ENCODE measurements at regions not wholly inside any gene's neighbourhood (a gene's known extent, or its start where the extent isn't known, plus 50 kb on each side); places are given as distances from the start of the nearest gene placed in this dataset.

- DNase-seq (no peak), ATAC-seq (no peak)
- no peaks in the 10 kb centered on the region for H3K36me3 ChIP-seq
- in situ Hi-C loops (cut with MboI; ENCODE audit: low sequenced_read_pairs in 4 of 4) = no loop called here
- H3K9me3 ChIP-seq = no peaks in the 10 kb centered on the region
- no peak overlapping the region for H3K27ac ChIP-seq
- H3K4me3 ChIP-seq = no peak overlapping the region
- H3K27me3 ChIP-seq = no peaks in the 10 kb centered on the region
- H3K4me1 ChIP-seq = no peaks in the 10 kb centered on the region
- TF ChIP-seq POLR2A (IDR thresholded peaks at IDR 0.05) = no peak
- TF ChIP-seq, protein P1, sequence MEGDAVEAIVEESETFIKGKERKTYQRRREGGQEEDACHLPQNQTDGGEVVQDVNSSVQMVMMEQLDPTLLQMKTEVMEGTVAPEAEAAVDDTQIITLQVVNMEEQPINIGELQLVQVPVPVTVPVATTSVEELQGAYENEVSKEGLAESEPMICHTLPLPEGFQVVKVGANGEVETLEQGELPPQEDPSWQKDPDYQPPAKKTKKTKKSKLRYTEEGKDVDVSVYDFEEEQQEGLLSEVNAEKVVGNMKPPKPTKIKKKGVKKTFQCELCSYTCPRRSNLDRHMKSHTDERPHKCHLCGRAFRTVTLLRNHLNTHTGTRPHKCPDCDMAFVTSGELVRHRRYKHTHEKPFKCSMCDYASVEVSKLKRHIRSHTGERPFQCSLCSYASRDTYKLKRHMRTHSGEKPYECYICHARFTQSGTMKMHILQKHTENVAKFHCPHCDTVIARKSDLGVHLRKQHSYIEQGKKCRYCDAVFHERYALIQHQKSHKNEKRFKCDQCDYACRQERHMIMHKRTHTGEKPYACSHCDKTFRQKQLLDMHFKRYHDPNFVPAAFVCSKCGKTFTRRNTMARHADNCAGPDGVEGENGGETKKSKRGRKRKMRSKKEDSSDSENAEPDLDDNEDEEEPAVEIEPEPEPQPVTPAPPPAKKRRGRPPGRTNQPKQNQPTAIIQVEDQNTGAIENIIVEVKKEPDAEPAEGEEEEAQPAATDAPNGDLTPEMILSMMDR (IDR thresholded peaks at IDR 0.05 in 4 of 5, conservative IDR thresholded peaks at IDR 0.05 in 1 of 5) = no peak
- intact Hi-C loops (cut with DNase I; ENCODE audit: low total_unique reads) = no loop called here
Measured at GRCh38 chr11:91876746-91877145, 347.9 kb upstream of the FAT3 start.

DNA sequence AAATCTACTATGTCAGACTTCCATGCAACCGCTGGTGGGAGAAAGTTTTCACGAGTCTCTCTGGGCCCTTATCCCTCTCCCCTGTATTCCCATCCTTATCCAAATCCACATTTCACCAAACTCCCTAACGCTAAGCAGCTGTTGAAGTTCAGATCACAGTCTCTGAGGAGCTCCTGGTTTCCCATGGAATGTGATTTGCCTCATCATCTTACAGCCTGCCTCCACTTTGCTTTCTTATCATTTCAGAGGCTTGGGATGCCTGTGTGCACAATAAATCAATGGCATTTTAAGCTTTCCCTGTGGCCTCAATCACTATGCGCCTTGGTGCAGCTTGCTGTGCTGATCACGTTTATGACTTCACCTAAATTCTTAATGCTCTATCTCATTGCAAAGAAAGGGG lies 352.4 kb upstream of the FAT3 start:
- DNase-seq (no peak), ATAC-seq (no peak)
- H3K4me3 ChIP-seq = no peak overlapping the region
- H3K27me3 ChIP-seq = no peaks in the 10 kb centered on the region
- TF ChIP-seq, protein P1 (IDR thresholded peaks at IDR 0.05 in 4 of 5, conservative IDR thresholded peaks at IDR 0.05 in 1 of 5) = no peak
- no peak for TF ChIP-seq POLR2A (IDR thresholded peaks at IDR 0.05)
- no peaks in the 10 kb centered on the region for H3K36me3 ChIP-seq
- intact Hi-C loops (cut with DNase I; ENCODE audit: low total_unique reads) (no loop called here), in situ Hi-C loops (cut with MboI; ENCODE audit: low sequenced_read_pairs in 4 of 4) (no loop called here)
- H3K4me1 ChIP-seq = peaks cover 0 to 16% of the 10 kb centered on the region in 2 donors
- H3K9me3 ChIP-seq = no peaks in the 10 kb centered on the region
- no peak overlapping the region for H3K27ac ChIP-seq

GRCh38 chr11:91871791-91872190 lies 352.8 kb upstream of the FAT3 start:
- intact Hi-C loops (cut with DNase I; ENCODE audit: low total_unique reads) (no loop called here), in situ Hi-C loops (cut with MboI; ENCODE audit: low sequenced_read_pairs in 4 of 4) (no loop called here)
- ATAC-seq = no peak

GRCh38 chr11:91871048-91871447 lies 353.6 kb upstream of the FAT3 start:
- H3K27ac ChIP-seq = no peak overlapping the region
- no peak for DNase-seq
- no peaks in the 10 kb centered on the region for H3K36me3 ChIP-seq
- no peaks in the 10 kb centered on the region for H3K27me3 ChIP-seq
- intact Hi-C loops (cut with DNase I; ENCODE audit: low total_unique reads) = no loop called here
- H3K9me3 ChIP-seq = no peaks in the 10 kb centered on the region
- no peak overlapping the region for H3K4me3 ChIP-seq
- ATAC-seq = no peak
- TF ChIP-seq POLR2A (IDR thresholded peaks at IDR 0.05) = no peak
- TF ChIP-seq, protein P1 (IDR thresholded peaks at IDR 0.05 in 4 of 5, conservative IDR thresholded peaks at IDR 0.05 in 1 of 5) = no peak
- H3K4me1 ChIP-seq = peaks cover 0 to 16% of the 10 kb centered on the region in 2 donors
- in situ Hi-C loops (cut with MboI; ENCODE audit: low sequenced_read_pairs in 4 of 4) = no loop called here

More at GRCh38 chr11:91871791-91872190, 352.8 kb upstream of the FAT3 start:
- Histone ChIP-seq H3K9me3 (no peaks in the 10 kb centered on the region), H3K36me3 (no peaks in the 10 kb centered on the region), H3K4me3 (no peak overlapping the region), H3K27me3 (no peaks in the 10 kb centered on the region), H3K27ac (no peak overlapping the region), H3K4me1 (peaks cover 0 to 16% of the 10 kb centered on the region in 2 donors)
- no peak for DNase-seq
- TF ChIP-seq POLR2A (IDR thresholded peaks at IDR 0.05) = no peak
- TF ChIP-seq, protein P1 (IDR thresholded peaks at IDR 0.05 in 4 of 5, conservative IDR thresholded peaks at IDR 0.05 in 1 of 5) = no peak

DNA sequence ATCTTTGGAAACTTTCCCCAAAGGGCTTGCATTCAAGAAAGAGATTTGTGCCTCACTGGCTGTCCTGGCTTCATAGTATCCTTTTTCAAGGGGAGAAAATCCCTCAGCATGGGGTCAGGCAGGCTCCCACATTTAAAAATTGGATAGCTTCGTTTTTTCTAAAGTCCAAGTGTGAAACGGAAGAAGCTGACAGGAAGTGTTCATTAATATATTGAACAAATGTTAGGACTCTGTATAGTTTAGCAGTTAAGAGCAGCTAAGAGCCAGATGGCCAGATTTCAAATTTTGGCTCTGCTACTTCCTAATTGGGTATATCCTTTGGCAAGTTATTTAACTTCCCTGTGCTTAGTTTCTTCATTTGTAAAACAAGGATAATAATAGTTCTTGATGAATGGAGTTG lies 354.9 kb upstream of the FAT3 start:
- DNase-seq (no peak), ATAC-seq (no peak)
- H3K27me3 ChIP-seq = no peaks in the 10 kb centered on the region
- no peak overlapping the region for H3K4me3 ChIP-seq
- H3K36me3 ChIP-seq = no peaks in the 10 kb centered on the region
- H3K9me3 ChIP-seq = no peaks in the 10 kb centered on the region
- in situ Hi-C loops (cut with MboI; ENCODE audit: low sequenced_read_pairs in 4 of 4) (no loop called here), intact Hi-C loops (cut with DNase I; ENCODE audit: low total_unique reads) (no loop called here)
- peaks cover 0 to 16% of the 10 kb centered on the region in 2 donors for H3K4me1 ChIP-seq
- no peak for TF ChIP-seq POLR2A (IDR thresholded peaks at IDR 0.05)
- TF ChIP-seq, protein P1 (IDR thresholded peaks at IDR 0.05 in 4 of 5, conservative IDR thresholded peaks at IDR 0.05 in 1 of 5) = no peak
- H3K27ac ChIP-seq = no peak overlapping the region
